NCI-H226 (cell line): ENCODE measurements at regions not wholly inside any gene's neighbourhood (a gene's known extent, or its start where the extent isn't known, plus 50 kb on each side); places are given as distances from the start of the nearest gene placed in this dataset.
A peak's percentile ranks its signal among the peaks of the same experiment; 100 is the strongest.

Source experiments
- DNase-seq: peaks from one replicate; pipeline ENCODE4 v3.0.0-alpha.2; 2015

DNA sequence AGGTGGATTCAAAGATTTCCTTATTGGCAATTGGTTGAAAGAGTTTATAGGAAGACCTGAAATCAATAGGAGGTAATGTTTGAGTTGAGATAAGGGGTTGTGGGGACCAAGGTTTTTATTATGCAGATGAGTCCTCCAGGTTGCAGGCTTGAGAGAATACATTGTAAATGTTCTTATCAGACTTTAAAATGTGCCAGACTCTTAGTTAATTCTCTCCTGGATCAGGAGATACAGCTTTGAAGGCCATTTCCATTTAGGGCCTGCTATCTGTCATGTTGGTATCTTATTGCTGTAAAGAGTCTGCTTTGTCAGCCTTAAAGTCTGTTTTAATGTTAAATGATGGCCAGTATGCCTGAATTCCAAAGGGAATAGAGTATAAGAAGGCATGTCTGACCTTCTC, 61.8 kb upstream of the CALCR start:
- no peak for DNase-seq

DNA sequence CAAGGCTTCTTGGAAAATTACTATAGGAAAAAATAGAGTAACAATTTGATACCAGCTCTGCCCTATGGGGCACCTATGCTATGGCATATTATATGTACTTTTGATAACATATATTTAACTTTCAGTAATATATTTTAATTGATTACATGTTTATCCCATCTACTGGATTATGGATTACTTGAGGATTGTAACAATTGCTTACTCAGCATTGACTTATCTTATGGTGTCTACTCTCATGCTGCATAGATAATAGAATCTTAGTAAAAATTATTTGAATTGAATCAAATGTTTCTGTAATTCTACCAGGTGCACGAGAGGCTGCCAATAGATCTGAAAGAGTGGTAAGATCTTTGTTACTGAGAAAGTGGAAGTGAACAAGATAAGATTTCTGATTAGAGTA, 57.8 kb upstream of the CALCR start:
- no peak for DNase-seq

DNA sequence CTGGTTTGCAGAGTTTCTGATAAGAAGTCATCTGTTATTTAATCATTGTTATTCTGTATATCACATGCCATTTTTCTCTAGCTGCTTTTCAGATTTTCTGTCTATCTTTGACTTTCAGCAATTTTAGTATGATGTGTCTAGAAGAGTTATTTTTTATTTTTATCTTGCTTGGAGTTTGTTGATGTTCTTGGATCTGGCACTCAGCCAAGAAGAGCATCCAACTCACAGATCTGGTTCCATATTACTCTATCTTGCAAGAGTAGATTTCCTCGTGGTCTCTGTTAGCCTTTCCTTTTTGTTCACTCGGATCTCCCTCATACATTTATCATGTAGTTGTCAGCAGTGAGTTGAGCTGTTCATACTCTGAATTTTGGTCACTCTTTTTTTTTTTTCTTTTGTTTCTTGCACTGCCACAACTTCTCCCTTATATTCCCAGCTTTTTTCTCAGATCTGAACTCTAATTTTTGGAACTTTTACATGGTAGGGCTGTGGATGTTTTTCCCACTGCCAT, 54.8 kb upstream of the CALCR start:
- DNase-seq = peak; percentile 1

DNA sequence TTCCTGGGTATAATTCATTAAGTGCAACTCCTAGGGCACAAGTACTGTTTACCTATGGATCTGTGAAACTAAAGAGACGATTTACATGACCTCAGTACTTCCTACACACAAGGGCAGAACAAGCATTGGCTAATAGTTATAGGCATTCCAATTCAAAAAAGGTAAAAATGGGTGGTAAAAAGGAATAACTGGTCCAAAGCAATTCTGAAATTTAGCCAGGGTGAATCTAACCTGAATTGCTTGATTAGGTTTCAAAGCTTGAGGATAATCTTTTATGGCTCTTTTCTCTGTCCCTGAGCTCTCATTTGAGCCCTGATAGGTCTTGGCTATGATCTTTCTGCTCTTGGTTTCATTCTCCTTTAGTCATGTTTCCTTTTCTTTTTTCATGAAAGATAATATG, 52.3 kb upstream of the CALCR start:
- DNase-seq = no peak
